SH-SY5Y (cell line): ENCODE measurements at regions not wholly inside any gene's neighbourhood (a gene's known extent, or its start where the extent isn't known, plus 50 kb on each side); places are given as distances from the start of the nearest gene placed in this dataset.

Source experiments
- GATA2 ChIP-seq: IDR thresholded peaks from 2 replicates; pipeline ENCODE4 v1.6.1; 2011; ENCODE audit warnings: mild to moderate bottlenecking, low read depth, low read length
- GATA3 ChIP-seq: IDR thresholded peaks from 2 replicates; pipeline ENCODE4 v1.6.1; 2011; ENCODE audit warnings: low read depth, mild to moderate bottlenecking, low read length, moderate library complexity

GRCh38 chr12:123038486-123038885, 58.0 kb downstream of the ARL6IP4 start:
- no peak for TF ChIP-seq GATA3
- no peak for TF ChIP-seq GATA2
